ENCODE measurements at regions not wholly inside any gene's neighbourhood (a gene's known extent, or its start where the extent isn't known, plus 50 kb on each side); places are given as distances from the start of the nearest gene placed in this dataset.
A peak's percentile ranks its signal among the peaks of the same experiment; 100 is the strongest.
"Not testable (repeated sequence)": the region's sequence is repeated elsewhere in the genome, so short reads cannot be mapped to it uniquely, and the experiment has no call there.

- no peak for DNase-seq (ENCODE audit: low spot score)
Measured at GRCh38 chr6:51318674-51319073, 500.0 kb downstream of the TFAP2B start.

GRCh38 chr6:51321477-51321876, 502.8 kb downstream of the TFAP2B start:
- DNase-seq (ENCODE audit: low spot score): not testable (repeated sequence)

DNA sequence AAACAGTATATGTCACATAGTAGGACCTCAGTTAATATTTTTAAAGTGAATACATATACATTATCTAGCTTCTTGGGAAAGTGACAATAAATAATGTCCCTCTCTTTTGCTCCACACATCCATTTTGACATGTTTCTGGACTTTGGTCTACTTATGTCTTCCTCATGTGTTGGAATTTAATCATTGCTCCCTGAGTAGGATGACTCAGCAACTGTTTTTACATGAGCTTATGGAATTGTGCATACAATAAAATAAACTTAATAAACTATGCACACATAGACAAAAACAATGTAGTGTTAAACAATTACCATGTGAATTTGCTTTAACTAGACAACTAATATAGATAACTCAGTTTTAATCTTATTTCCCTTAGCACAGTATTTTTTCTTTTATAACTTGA, 503.8 kb downstream of the TFAP2B start:
- peak; percentile 10 for DNase-seq (ENCODE audit: low spot score)

GRCh38 chr6:51323056-51323455, 504.4 kb downstream of the TFAP2B start:
- DNase-seq (ENCODE audit: low spot score): no peak

DNA sequence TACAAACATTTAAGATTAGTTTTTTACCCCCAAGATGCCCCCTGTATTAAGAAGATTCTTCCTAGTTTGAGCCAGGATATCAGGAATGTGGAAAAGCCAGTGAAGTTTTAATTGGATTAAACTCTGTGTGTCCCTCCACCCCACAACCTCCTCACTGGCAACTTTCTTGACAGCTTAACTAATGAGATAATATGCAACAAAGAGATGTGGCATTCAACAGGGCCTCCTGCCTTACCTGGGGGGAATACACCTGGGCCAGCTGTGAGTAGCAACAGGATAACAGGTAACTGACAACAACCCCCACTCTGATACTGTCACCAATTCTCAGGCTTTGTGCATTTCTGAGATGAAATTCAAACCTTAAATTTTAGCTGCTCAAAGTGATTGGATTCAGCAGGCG, 512.3 kb downstream of the TFAP2B start:
- no peak for DNase-seq (ENCODE audit: low spot score)

DNA sequence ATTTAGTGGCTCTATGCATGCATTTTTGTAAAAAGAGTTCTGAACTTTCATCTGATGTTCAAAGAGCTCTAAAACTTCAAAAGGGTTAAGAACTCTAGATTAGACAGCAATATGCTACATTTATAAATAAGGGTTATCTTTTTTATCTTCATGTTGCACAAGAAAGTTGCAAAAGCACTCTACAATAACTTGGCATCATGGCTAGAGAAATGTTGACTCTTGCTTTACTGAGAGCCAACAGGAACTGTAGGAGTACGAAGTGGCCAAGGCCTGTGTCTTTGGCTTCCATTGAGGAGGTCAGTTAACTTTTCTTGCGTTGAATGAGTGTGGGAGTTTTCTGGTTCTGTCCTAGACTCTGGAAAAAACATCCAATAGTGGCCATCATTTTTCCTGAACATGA, 516.9 kb downstream of the TFAP2B start:
- DNase-seq (ENCODE audit: low spot score): no peak

DNA sequence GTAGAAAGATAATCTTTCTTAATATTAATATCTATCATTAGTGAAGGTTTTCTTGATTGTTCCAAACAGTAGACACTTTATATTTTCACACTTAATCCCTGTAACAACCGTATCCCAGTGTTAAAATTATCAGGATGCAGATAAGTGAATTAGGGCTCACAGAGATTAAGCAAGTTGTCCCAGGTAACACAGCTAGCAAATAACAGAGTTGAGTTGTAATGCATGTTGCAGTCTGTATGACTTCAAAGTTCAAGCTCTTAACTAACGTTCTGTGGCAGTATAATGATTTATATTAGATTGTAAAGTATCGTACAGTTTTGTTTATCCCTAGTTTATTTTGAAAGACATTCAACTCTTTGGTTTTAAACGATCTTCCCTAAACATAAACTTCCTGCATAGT, 517.5 kb downstream of the TFAP2B start:
- DNase-seq (ENCODE audit: low spot score): no peak

GRCh38 chr6:51337277-51337676, 518.6 kb downstream of the TFAP2B start:
- DNase-seq (ENCODE audit: low spot score): no peak

- DNase-seq (ENCODE audit: low spot score): no peak
Measured at GRCh38 chr6:51339108-51339507, 520.4 kb downstream of the TFAP2B start.

DNA sequence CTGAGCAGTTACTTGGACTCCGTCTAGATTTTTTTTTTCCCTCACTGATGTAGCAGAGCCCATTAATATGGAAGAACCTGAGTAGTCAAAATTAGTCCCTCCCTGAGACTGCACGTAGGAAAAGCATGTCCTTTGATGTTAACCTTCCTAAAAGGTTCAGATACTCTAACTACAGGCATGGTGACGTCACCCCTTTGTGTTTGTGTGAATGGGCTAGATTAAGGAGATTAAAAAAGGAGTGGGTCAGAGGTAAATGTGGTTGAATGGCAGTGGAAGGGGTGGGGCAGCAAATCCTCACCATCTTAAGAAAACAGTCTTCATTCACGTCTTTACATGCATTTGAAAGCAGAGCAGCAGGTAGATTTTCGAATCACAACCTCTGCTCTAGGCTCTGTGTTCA, 521.1 kb downstream of the TFAP2B start:
- DNase-seq (ENCODE audit: low spot score): peak; percentile 33

- DNase-seq (ENCODE audit: low spot score): no peak
Measured at GRCh38 chr6:51342393-51342792, 523.7 kb downstream of the TFAP2B start.

- DNase-seq (ENCODE audit: low spot score): no peak
Measured at GRCh38 chr6:51349857-51350256, 531.2 kb downstream of the TFAP2B start.

DNA sequence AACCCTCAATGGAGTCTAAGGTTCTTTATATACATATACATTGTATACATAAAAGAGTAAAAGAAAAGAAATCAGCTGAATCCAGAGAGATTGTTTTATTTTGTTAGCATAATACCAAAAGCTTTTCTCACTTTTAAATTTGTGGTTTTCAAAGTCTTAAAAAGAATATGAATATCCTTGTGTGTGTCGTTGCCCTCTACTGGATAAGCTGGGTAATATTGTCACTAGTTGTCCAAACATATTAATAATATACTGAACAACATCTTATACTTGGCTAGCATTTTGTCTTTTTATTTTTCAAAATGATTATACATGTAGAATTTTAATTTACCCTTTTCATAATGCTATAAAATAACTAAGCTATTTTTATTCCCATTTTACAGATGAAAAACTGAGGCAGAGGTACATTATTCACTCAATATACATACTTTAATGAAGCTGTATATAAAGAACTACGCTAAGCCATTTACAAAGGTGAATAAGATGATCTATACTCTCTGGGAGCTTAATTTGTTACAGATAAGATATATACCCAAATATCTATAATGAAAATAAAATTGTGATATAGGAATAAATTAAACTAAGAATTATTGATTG, 531.7 kb downstream of the TFAP2B start:
- DNase-seq (ENCODE audit: low spot score): peak; percentile 10

DNA sequence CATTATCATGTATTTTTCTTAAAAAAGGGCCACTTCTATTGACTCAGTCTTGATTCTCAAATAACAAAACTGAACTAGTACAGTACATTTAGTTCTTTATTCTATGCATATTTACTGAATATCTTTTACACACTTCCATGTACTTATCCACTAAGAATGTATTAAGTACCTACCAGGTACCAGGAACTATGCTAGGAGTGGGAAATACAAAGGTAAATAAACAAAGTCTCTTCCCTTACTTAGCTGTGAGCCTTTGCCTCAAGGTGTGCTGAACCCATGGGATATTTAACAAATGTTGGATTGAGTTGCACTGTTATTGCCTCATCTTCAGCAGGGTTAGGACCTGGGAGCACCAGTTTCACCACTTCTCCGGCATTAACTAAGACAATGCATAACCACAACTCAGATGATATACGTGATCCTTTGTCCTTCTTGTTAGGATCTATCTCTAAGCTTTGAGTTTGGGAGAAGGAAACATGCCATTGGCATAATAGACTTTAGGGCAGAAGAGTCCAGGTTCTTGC, 533.9 kb downstream of the TFAP2B start:
- DNase-seq (ENCODE audit: low spot score): no peak

DNA sequence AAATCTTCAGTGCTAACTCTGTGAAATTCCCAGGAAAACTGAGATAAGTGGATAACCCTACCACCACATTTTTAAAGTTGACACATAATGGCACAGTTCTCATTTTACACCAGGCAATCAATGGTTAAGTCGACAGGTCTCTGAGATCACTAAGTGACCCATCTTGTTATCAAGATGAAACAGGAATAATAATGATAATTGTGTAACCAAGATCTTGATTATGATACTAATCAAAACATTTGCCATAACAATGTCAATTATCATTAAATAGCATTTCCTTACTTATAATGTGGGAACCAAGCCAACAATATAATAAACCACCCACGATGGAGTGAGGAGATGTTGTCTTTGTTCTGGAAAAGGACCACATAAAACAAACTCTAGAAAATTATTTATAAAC, 541.6 kb downstream of the TFAP2B start:
- DNase-seq (ENCODE audit: low spot score): no peak

DNA sequence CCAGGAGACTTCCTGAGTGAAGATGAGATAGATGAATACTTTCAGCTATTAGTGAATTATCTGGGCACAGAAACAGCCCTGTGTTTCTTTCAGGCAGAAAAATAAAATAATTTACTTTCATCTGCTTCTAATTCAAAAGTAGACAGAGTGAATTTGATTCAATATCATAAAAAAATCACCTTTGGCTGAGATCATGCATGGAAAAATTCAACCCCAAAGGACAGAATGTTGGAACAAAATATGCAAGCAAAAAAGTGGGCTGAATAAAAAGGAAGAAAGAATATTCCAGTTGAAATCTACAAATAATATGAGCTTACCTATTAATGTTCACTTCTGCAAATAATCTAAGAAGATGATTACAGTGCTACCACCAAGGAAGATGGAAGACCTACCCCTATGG, 546.9 kb downstream of the TFAP2B start:
- DNase-seq (ENCODE audit: low spot score): no peak

- DNase-seq (ENCODE audit: low spot score): no peak
Measured at GRCh38 chr6:51369485-51369884, 550.8 kb downstream of the TFAP2B start.

GRCh38 chr6:51382847-51383246, 564.2 kb downstream of the TFAP2B start:
- no peak for DNase-seq (ENCODE audit: low spot score)

DNA sequence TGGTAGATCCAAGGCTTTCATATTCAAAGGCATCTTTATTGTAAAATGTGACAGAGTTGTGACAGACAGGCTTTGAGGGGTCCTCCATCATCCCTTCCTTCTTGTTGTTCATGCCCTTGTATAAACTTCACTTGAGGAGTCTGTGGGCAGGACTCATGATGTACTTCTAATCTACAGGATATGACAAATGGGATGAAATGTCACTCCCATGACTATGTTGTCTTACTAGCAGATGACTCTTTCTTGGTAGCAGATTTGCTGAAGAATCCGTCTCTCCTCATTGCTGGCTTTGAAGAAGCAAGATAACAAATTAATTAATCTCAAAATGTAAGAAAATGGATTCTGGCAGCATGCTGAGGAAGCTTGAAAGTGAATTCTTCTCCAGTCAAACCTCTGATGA, 566.1 kb downstream of the TFAP2B start:
- no peak for DNase-seq (ENCODE audit: low spot score)

- DNase-seq (ENCODE audit: low spot score): no peak
Measured at GRCh38 chr6:51386347-51386836, 567.7 kb downstream of the TFAP2B start.

- DNase-seq (ENCODE audit: low spot score): no peak
Measured at GRCh38 chr6:51387907-51388306, 569.2 kb downstream of the TFAP2B start.

- no peak for DNase-seq (ENCODE audit: low spot score)
Measured at GRCh38 chr6:51394061-51394460, 575.4 kb downstream of the TFAP2B start.

GRCh38 chr6:51396583-51396982, 577.9 kb downstream of the TFAP2B start:
- no peak for DNase-seq (ENCODE audit: low spot score)

- DNase-seq (ENCODE audit: low spot score): peak; percentile 81
Measured at GRCh38 chr6:51398064-51398705, 579.5 kb downstream of the TFAP2B start.
